GM12874 (cell line): ENCODE measurements at regions not wholly inside any gene's neighbourhood (a gene's known extent, or its start where the extent isn't known, plus 50 kb on each side); places are given as distances from the start of the nearest gene placed in this dataset.

Experiments
- CTCF ChIP-seq: IDR thresholded peaks from 2 replicates; pipeline ENCODE4 v1.5.1; 2011; ENCODE audit warnings: low read depth, mild to moderate bottlenecking, control low read depth, low read length, moderate library complexity; ENCODE audit not compliant: insufficient read depth

- TF ChIP-seq CTCF: no peak
These were observed 2229.4 kb upstream of the WWC1 start for GRCh38 chr5:166062094-166062493.

GRCh38 chr5:166062719-166063118 lies 2228.7 kb upstream of the WWC1 start:
- TF ChIP-seq CTCF: no peak

GRCh38 chr5:166063261-166063660 lies 2228.2 kb upstream of the WWC1 start:
- TF ChIP-seq CTCF: no peak

GRCh38 chr5:166068547-166069335 lies 2222.7 kb upstream of the WWC1 start:
- no peak for TF ChIP-seq CTCF

- no peak for TF ChIP-seq CTCF
These were observed 2217.4 kb upstream of the WWC1 start for GRCh38 chr5:166073901-166074581.

GRCh38 chr5:166074582-166075481 lies 2216.6 kb upstream of the WWC1 start:
- TF ChIP-seq CTCF: no peak
